CD4-positive, alpha-beta T cell (primary cell): ENCODE measurements at regions not wholly inside any gene's neighbourhood (a gene's known extent, or its start where the extent isn't known, plus 50 kb on each side); places are given as distances from the start of the nearest gene placed in this dataset.

ENCODE experiments used
- ATAC-seq: fragments of 200-7000 bp; cut with Tn5 transposase; one replicate; pipeline ENCODE4 v1.10.0; 2022; ENCODE audit warnings: mild to moderate bottlenecking; ENCODE audit not compliant: poor library complexity
- CTCF ChIA-PET: fragments of 350-600 bp; sonication (Branson Sonifier 250); formaldehyde crosslinking; loops from one replicate; lab custom pipeline; 2021; ENCODE audit warnings: antibody characterized with exemption, inconsistent platforms; lab: Charles Lee
- POLR2A ChIA-PET: fragments of 350-600 bp; sonication (Branson Sonifier 250); formaldehyde crosslinking; loops from one replicate; lab custom pipeline; 2021; ENCODE audit warnings: antibody characterized with exemption, inconsistent platforms; lab: Charles Lee
- DNase-seq, 14 experiments: peaks; one replicate each; pipeline ENCODE4 v3.0.0-alpha.2; 2013 to 2020; ENCODE audit warnings: mixed read lengths in 2 of 14
- H3K27ac ChIP-seq, 2 donors: one replicate each; pipeline versions ENCODE4 v1.5.1 to v1.7.0; 2013; ENCODE audit warnings: low read length in 2 of 2, low read depth in 1 of 2, mild to moderate bottlenecking in 1 of 2
- H3K27me3 ChIP-seq, 2 experiments: 1 replicate in 1 of 2; 2 replicates in 1 of 2; pipeline versions ENCODE4 v1.6.1 to v1.7.0; 2013; ENCODE audit warnings: low read length in 2 of 2, control low read depth in 1 of 2, mild to moderate bottlenecking in 1 of 2, moderate library complexity in 1 of 2; ENCODE audit not compliant: insufficient read depth in 2 of 2, control insufficient read depth in 1 of 2
- H3K36me3 ChIP-seq: one replicate; pipeline ENCODE4 v1.6.1; 2013; ENCODE audit warnings: low read length, control low read depth; ENCODE audit not compliant: insufficient read depth
- H3K4me1 ChIP-seq: one replicate; pipeline ENCODE4 v1.6.1; 2013; ENCODE audit warnings: low read length, control low read depth; ENCODE audit not compliant: insufficient read depth
- H3K4me3 ChIP-seq: one replicate; pipeline ENCODE4 v1.5.1; 2013; ENCODE audit warnings: mild to moderate bottlenecking, low read length, moderate library complexity
- H3K9me3 ChIP-seq, 2 experiments: 1 replicate in 1 of 2; 2 replicates in 1 of 2; pipeline versions ENCODE4 v1.6.1 to v1.7.0; 2013; ENCODE audit warnings: low read length in 2 of 2, mild to moderate bottlenecking in 2 of 2, control low read depth in 1 of 2, moderate library complexity in 1 of 2; ENCODE audit not compliant: control insufficient read depth in 1 of 2, insufficient read depth in 1 of 2
- H3K27ac Mint-ChIP-seq: one replicate; pipeline ENCODE4 v1.8.0; 2020; ENCODE audit warnings: mixed read lengths
- H3K27me3 Mint-ChIP-seq: one replicate; pipeline ENCODE4 v1.8.0; 2021; ENCODE audit warnings: mixed read lengths
- H3K36me3 Mint-ChIP-seq: one replicate; pipeline ENCODE4 v1.8.0; 2021; ENCODE audit warnings: low read depth, mixed read lengths
- H3K4me1 Mint-ChIP-seq: one replicate; pipeline ENCODE4 v1.8.0; 2021; ENCODE audit warnings: low read depth, mixed read lengths
- H3K4me3 Mint-ChIP-seq: one replicate; pipeline ENCODE4 v1.8.0; 2020; ENCODE audit warnings: mild to moderate bottlenecking, mixed read lengths
- H3K9me3 Mint-ChIP-seq: one replicate; pipeline ENCODE4 v1.8.0; 2020; ENCODE audit warnings: mixed read lengths
- CTCF ChIP-seq: fragments of 200-600 bp; IDR thresholded peaks from one replicate; pipeline ENCODE4 v1.8.0; 2022; ENCODE audit warnings: antibody characterized with exemption, mild to moderate bottlenecking
- intact Hi-C, 2 experiments: fragments of 100-400 bp; cut with DNase I in 1 of 2; cut with micrococcal nuclease in 1 of 2; formaldehyde crosslinking; loops; one replicate each; pipeline versions ENCODE4 v1.15.1 to v1.9.0; 2023 to 2025; cut with DNase I, micrococcal nuclease

DNA sequence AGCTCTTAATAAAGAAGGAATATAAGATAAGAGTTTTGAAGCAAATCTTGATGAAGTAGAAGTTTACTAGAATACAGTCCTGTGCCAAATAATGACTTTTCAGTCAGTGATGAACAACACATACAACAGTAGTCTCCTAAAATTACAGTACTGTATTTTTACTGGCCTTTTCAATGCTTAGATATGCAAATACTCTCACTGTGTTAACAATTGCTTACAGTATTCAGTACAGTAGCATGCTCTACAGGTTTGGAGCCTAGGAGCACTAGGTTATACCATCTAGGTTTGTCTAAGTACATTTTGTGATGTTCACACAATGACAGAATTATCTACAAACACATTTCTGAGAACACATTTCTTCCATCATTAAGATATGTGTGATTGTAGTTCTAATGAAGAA is 316.7 kb upstream of the KLHL1 start:
- ChIA-PET CTCF (no interaction called here), POLR2A (no interaction called here)
- Histone ChIP-seq H3K27me3 (no peaks in the 10 kb centered on the region), H3K4me3 (no peak overlapping the region), H3K9me3 (peaks cover 0 to 4% of the 10 kb centered on the region in 2 experiments), H3K4me1 (no peaks in the 10 kb centered on the region), H3K36me3 (no peaks in the 10 kb centered on the region), H3K27ac (no peak overlapping the region)
- intact Hi-C loops, result no loop called here
- H3K27me3 Mint-ChIP-seq, result no peaks in the 10 kb centered on the region
- TF ChIP-seq CTCF, result no peak
- no peak overlapping the region for H3K27ac Mint-ChIP-seq
- DNase-seq, result no peak
- no peaks in the 10 kb centered on the region for H3K36me3 Mint-ChIP-seq
- no peak overlapping the region for H3K4me3 Mint-ChIP-seq
- peaks cover 2% of the 10 kb centered on the region for H3K9me3 Mint-ChIP-seq
- H3K4me1 Mint-ChIP-seq, result no peaks in the 10 kb centered on the region
- no peak for ATAC-seq

DNA sequence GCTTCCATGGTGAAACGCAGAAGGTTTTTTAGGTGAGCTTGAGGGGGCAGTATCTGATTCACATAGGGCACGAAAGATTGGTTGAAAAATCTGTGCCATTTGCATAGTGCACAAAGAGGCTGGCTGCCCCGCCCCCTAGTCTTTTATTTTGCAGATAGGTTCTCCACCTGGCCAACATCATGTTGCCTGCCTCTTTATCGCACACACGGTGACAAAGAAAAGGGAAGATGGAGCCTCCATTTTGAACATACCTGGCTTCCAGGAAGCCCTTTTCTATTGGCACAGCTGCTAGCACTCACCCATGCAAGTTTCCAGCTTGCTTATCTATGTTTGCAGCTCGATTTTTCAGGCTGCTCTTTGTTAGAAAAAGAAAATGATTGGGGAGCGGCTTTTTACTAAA is 316.2 kb upstream of the KLHL1 start:
- DNase-seq (no peak), ATAC-seq (no peak)
- no peak overlapping the region for H3K4me3 ChIP-seq
- Mint-ChIP-seq H3K27me3 (no peaks in the 10 kb centered on the region), H3K27ac (no peak overlapping the region), H3K4me3 (no peak overlapping the region), H3K36me3 (no peaks in the 10 kb centered on the region), H3K4me1 (no peaks in the 10 kb centered on the region), H3K9me3 (peaks cover 2% of the 10 kb centered on the region)
- H3K27ac ChIP-seq, result no peak overlapping the region
- H3K4me1 ChIP-seq, result no peaks in the 10 kb centered on the region
- intact Hi-C loops, result no loop called here
- peaks cover 0 to under 1% of the 10 kb centered on the region in 2 experiments for H3K9me3 ChIP-seq
- POLR2A ChIA-PET, result no interaction called here
- no peak for TF ChIP-seq CTCF
- CTCF ChIA-PET, result no interaction called here
- no peaks in the 10 kb centered on the region for H3K36me3 ChIP-seq
- H3K27me3 ChIP-seq, result no peaks in the 10 kb centered on the region

- ATAC-seq (no peak), DNase-seq (no peak)
- no peaks in the 10 kb centered on the region for H3K36me3 ChIP-seq
- no peaks in the 10 kb centered on the region for H3K4me1 ChIP-seq
- CTCF ChIA-PET, result no interaction called here
- POLR2A ChIA-PET, result no interaction called here
- no peak for TF ChIP-seq CTCF
- no peak overlapping the region for H3K4me3 ChIP-seq
- H3K9me3 Mint-ChIP-seq, result peaks cover 9% of the 10 kb centered on the region
- no peaks in the 10 kb centered on the region for H3K27me3 Mint-ChIP-seq
- no peak overlapping the region for H3K27ac Mint-ChIP-seq
- H3K4me3 Mint-ChIP-seq, result no peak overlapping the region
- intact Hi-C loops, result no loop called here
- peaks cover 0 to 9% of the 10 kb centered on the region in 2 experiments for H3K9me3 ChIP-seq
- H3K27me3 ChIP-seq, result no peaks in the 10 kb centered on the region
- no peaks in the 10 kb centered on the region for H3K36me3 Mint-ChIP-seq
- no peak overlapping the region for H3K27ac ChIP-seq
- H3K4me1 Mint-ChIP-seq, result no peaks in the 10 kb centered on the region
Measured at GRCh38 chr13:70415136-70415535, 306.9 kb upstream of the KLHL1 start.
